ENCODE measurements at regions not wholly inside any gene's neighbourhood (a gene's known extent, or its start where the extent isn't known, plus 50 kb on each side); places are given as distances from the start of the nearest gene placed in this dataset.

GRCh38 chr3:177517906-177518305 lies 320.6 kb upstream of the TBL1XR1 start:
- DNase-seq, result no peak

- no peak for DNase-seq
Measured at GRCh38 chr3:177519588-177519987, 322.3 kb upstream of the TBL1XR1 start.

- DNase-seq, result peak; percentile 9
Measured at GRCh38 chr3:177521305-177521704, 324.0 kb upstream of the TBL1XR1 start.

GRCh38 chr3:177522051-177522450 lies 324.8 kb upstream of the TBL1XR1 start:
- DNase-seq, result no peak

GRCh38 chr3:177523067-177523675 lies 325.9 kb upstream of the TBL1XR1 start:
- no peak for DNase-seq

- no peak for DNase-seq
Measured at GRCh38 chr3:177523872-177524438, 326.7 kb upstream of the TBL1XR1 start.

GRCh38 chr3:177524742-177525141 lies 327.5 kb upstream of the TBL1XR1 start:
- DNase-seq, result no peak

- no peak for DNase-seq
Measured at GRCh38 chr3:177525414-177525813, 328.1 kb upstream of the TBL1XR1 start.

GRCh38 chr3:177525987-177526712 lies 328.9 kb upstream of the TBL1XR1 start:
- no peak for DNase-seq

GRCh38 chr3:177527182-177527581 lies 329.9 kb upstream of the TBL1XR1 start:
- no peak for DNase-seq

GRCh38 chr3:177528306-177529070 lies 331.2 kb upstream of the TBL1XR1 start:
- no peak for DNase-seq

- no peak for DNase-seq
Measured at GRCh38 chr3:177529071-177529550, 331.8 kb upstream of the TBL1XR1 start.

- DNase-seq, result no peak
Measured at GRCh38 chr3:177529716-177530335, 332.5 kb upstream of the TBL1XR1 start.

- no peak for DNase-seq
Measured at GRCh38 chr3:177530908-177531307, 333.6 kb upstream of the TBL1XR1 start.

- DNase-seq, result no peak
Measured at GRCh38 chr3:177536873-177537272, 339.6 kb upstream of the TBL1XR1 start.

- no peak for DNase-seq
Measured at GRCh38 chr3:177537612-177538011, 340.3 kb upstream of the TBL1XR1 start.

GRCh38 chr3:177538048-177538749 lies 340.9 kb upstream of the TBL1XR1 start:
- no peak for DNase-seq

- no peak for DNase-seq
Measured at GRCh38 chr3:177538750-177539730, 341.8 kb upstream of the TBL1XR1 start.

- DNase-seq, result no peak
Measured at GRCh38 chr3:177541541-177541940, 344.3 kb upstream of the TBL1XR1 start.

- no peak for DNase-seq
Measured at GRCh38 chr3:177545964-177546363, 348.7 kb upstream of the TBL1XR1 start.
